ENCODE measurements at regions not wholly inside any gene's neighbourhood (a gene's known extent, or its start where the extent isn't known, plus 50 kb on each side); places are given as distances from the start of the nearest gene placed in this dataset.

GRCh38 chr1:29901624-29902325 is 665.5 kb downstream of the PTPRU start:
- H3K4me2 ChIP-seq (ENCODE audit: low read depth, low read length) = no peak overlapping the region
- no peaks in the 10 kb centered on the region for H3K36me3 ChIP-seq (replicated peaks in 1 of 2; ENCODE audit: control insufficient read depth in 1 of 2, insufficient read depth in 2 of 2, low read length in 2 of 2)
- intact Hi-C loops (cut with micrococcal nuclease; ENCODE audit: unreplicated experiment) (no loop called here), in situ Hi-C loops (cut with HindIII; ENCODE audit: extremely low pct_ligation_motif_present, low pct_unique_long_range_greater_than_20kb) (no loop called here)
- 12% methylated on average over 10 of the region's 12 CpGs for WGBS (ENCODE audit: low lambda C conversion rate)
- no peaks in the 10 kb centered on the region for H3K9me3 ChIP-seq (ENCODE audit: low read length)
- ChIA-PET POLR2A (no interaction called here), CTCF (ENCODE audit: low intra/inter-chr PET ratio, low total read pairs) (no interaction called here)
- no peaks in the 10 kb centered on the region for H3K79me2 ChIP-seq (ENCODE audit: insufficient read depth, low read length)
- no peaks in the 10 kb centered on the region for H4K20me1 ChIP-seq (ENCODE audit: insufficient read depth, low read length)
- TF ChIP-seq ZNF761 (CRISPR knock-in tag; conservative IDR thresholded peaks at IDR 0.05) = no peak
- no peak for TF ChIP-seq ZC3H13 (CRISPR knock-in tag; IDR thresholded peaks at IDR 0.05)
- TF ChIP-seq AGO2 (optimal IDR thresholded peaks at IDR 0.05; ENCODE audit: low read depth, low read length) = no peak
- TF ChIP-seq MLLT10 (CRISPR knock-in tag; IDR thresholded peaks at IDR 0.05) = no peak
- no peak for TF ChIP-seq XBP1 (CRISPR knock-in tag; IDR thresholded peaks at IDR 0.05)
- no peak for TF ChIP-seq RBFOX2 (IDR thresholded peaks at IDR 0.05; ENCODE audit: low read depth, low read length)
- no peak for TF ChIP-seq KDM4B (CRISPR knock-in tag; IDR thresholded peaks at IDR 0.05)
- TF ChIP-seq TBX2 (CRISPR knock-in tag; IDR thresholded peaks at IDR 0.05; ENCODE audit: borderline replicate concordance) = no peak
- TF ChIP-seq ZNF263 (CRISPR knock-in tag; IDR thresholded peaks at IDR 0.05) = no peak
- no peak for TF ChIP-seq SNAPC4 (CRISPR knock-in tag; IDR thresholded peaks at IDR 0.05)
- H2AFZ ChIP-seq (ENCODE audit: low read length) = no peak overlapping the region
- peaks cover 0 to 20% of the 10 kb centered on the region in 2 experiments; a peak in 3 of 5 replicates for H3K27me3 ChIP-seq (ENCODE audit: control insufficient read depth in 1 of 2, insufficient read depth in 2 of 2, low read length in 2 of 2)
- H3K4me3 ChIP-seq (replicated peaks in 1 of 3; ENCODE audit: insufficient read depth in 1 of 3, low read depth in 2 of 3, low read length in 3 of 3) = no peak overlapping the region
- ATAC-seq (no peak), FAIRE-seq (no peak), DNase-seq (ENCODE audit: low spot score) (no peak)
- no peak overlapping the region for H3K9ac ChIP-seq (ENCODE audit: insufficient read depth, low read depth, low read length)
- no peak overlapping the region for H3K27ac ChIP-seq (ENCODE audit: extremely low read length, insufficient read depth, low read length)
- no TSS peak for BruUV-seq (replicated peaks)
- no peaks in the 10 kb centered on the region for H3K4me1 ChIP-seq (ENCODE audit: insufficient read depth, low read length)
